GM12872 (cell line): ENCODE measurements at regions not wholly inside any gene's neighbourhood (a gene's known extent, or its start where the extent isn't known, plus 50 kb on each side); places are given as distances from the start of the nearest gene placed in this dataset.

Experiments used
- TF ChIP-seq, protein P1 (sequence below): IDR thresholded peaks from 3 replicates; pipeline ENCODE4 v1.5.1; 2011; ENCODE audit warnings: low read depth, mild to moderate bottlenecking, low read length, moderate library complexity; ENCODE audit not compliant: insufficient read depth

DNA sequence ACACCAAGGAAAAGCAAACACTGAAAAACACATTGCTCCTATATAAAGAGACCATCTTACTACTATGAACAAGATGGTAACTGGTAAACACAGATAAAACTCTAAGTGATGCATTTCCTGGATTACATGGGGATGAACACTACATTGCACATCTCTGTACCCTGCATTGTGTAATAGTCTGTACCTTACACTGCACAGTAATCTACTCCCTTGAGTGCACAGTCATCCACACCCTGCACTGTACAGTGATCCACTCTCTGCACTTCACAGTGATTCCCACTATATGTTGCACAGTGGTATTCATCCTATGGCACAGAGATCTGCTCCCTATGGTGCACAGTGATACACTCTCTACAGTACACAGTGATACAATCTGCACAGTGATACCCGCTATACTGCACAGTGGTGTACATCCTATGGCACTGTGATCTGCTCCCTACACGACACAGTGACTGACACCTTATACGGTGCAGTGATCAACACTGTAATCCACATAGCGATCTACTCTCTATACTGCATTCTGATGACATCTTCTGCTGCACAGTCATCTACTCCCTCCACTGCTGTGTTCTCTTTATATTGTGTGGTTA lies 462.2 kb upstream of the RGPD4 start:
- TF ChIP-seq, protein P1, sequence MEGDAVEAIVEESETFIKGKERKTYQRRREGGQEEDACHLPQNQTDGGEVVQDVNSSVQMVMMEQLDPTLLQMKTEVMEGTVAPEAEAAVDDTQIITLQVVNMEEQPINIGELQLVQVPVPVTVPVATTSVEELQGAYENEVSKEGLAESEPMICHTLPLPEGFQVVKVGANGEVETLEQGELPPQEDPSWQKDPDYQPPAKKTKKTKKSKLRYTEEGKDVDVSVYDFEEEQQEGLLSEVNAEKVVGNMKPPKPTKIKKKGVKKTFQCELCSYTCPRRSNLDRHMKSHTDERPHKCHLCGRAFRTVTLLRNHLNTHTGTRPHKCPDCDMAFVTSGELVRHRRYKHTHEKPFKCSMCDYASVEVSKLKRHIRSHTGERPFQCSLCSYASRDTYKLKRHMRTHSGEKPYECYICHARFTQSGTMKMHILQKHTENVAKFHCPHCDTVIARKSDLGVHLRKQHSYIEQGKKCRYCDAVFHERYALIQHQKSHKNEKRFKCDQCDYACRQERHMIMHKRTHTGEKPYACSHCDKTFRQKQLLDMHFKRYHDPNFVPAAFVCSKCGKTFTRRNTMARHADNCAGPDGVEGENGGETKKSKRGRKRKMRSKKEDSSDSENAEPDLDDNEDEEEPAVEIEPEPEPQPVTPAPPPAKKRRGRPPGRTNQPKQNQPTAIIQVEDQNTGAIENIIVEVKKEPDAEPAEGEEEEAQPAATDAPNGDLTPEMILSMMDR = no peak

- TF ChIP-seq, protein P1 = no peak
These were observed 452.4 kb upstream of the RGPD4 start for GRCh38 chr2:107374249-107374648.

DNA sequence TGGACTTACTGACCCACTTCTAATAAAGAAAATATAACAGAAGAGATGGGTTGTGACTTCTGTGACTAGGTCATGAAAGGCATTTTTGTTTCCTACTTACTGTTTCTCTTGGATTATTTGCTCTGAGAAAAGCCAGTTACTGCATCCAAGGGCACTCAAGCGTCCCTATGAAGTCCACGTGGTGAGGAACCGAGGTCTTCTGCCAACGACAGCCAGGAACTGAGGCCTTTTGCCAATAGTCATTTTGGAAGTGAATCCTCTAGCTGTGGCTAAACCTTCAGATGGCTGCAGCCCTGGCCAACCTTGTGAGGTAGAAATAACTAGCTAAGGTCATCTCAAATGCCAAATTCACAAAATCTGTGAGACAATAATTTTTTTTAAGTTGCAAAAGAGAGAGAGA lies 449.8 kb upstream of the RGPD4 start:
- TF ChIP-seq, protein P1 = no peak

DNA sequence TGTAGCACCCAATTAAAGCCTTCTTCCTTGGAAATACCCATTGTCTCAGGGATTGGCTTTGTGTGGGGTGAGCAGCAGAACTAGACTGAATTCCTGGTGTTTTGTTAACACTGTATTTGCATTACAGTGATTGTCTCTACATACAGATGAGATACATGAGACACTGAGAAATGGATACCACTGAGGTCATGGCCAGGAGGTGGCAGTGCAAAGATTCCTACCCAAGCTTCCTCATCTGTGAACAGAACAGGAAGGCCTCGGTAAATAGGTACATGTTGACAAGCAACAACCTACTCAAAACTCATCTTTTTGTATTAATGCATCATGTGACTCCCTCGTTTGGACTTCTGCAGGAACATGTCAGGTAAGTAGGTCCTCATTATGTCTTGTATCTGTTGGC lies 445.8 kb upstream of the RGPD4 start:
- TF ChIP-seq, protein P1 = no peak

DNA sequence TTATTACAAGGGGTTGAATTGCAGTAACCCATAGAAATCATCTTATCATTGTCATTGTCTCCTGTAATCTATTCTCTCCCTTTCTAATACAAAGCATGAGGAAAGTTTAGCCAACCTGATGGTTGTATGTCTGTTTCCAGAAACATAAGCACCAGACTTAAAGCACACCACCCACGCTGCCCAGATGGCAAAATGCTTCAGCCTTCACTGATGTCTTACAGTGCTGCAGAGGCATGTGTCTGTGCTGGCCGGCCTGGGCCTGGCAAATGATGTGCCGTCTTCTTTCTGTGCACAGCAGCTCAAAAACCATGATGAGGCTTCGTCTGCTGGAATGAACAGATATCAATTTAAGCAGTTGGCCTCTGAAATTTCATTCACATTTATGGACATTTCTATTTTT lies 443.0 kb upstream of the RGPD4 start:
- TF ChIP-seq, protein P1 = no peak

GRCh38 chr2:107384422-107384821 lies 442.3 kb upstream of the RGPD4 start:
- TF ChIP-seq, protein P1 = no peak

DNA sequence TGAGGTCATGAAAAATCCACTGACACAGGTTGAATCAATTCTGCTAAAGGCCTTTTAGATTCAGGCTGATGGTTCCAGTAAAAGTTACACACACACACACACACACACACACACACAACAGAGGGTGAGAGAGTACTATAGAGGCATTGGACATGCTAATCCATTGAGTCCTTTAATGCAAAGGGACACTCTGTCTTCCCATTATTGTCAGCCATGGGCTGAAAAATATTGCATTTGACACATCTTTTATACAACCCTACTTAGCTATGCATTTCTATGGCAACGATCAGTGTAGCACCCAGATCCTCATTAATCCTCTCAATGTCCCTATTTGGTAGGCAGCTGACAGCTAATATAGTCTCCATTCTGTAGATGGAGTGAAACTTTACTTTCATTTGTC lies 440.8 kb upstream of the RGPD4 start:
- TF ChIP-seq, protein P1 = no peak
